Brain microvascular endothelial cell (primary cell): ENCODE measurements at regions not wholly inside any gene's neighbourhood (a gene's known extent, or its start where the extent isn't known, plus 50 kb on each side); places are given as distances from the start of the nearest gene placed in this dataset.

Experiments used
- DNase-seq: peaks from one replicate; pipeline ENCODE4 v3.0.0-alpha.2; 2020
- H3K27ac ChIP-seq: fragments of 250-450 bp; sonication (Bioruptor Pico); 2 replicates; pipeline ENCODE4 v1.5.1; 2020; ENCODE audit warnings: mild to moderate bottlenecking, moderate library complexity
- H3K27me3 ChIP-seq: fragments of 250-450 bp; sonication (Bioruptor Pico); replicated peaks from 2 replicates; pipeline ENCODE4 v1.5.1; 2020; ENCODE audit warnings: mild to moderate bottlenecking
- H3K36me3 ChIP-seq: fragments of 250-450 bp; sonication (Bioruptor Pico); replicated peaks from 2 replicates; pipeline ENCODE4 v1.5.1; 2020; ENCODE audit warnings: mild to moderate bottlenecking
- H3K4me3 ChIP-seq: 2 replicates; pipeline ENCODE4 v1.5.1; 2011; ENCODE audit warnings: low read depth, mild to moderate bottlenecking, control low read depth, low read length, moderate library complexity
- in situ Hi-C: cut with HindIII; loops from 2 replicates; pipeline ENCODE4 v1.10.0; 2017; ENCODE audit warnings: low sequenced_read_pairs, low pct_ligation_motif_present
- TF ChIP-seq, protein P1 (sequence below): IDR thresholded peaks from 2 replicates; pipeline ENCODE4 v1.5.1; 2011; ENCODE audit warnings: low read depth, mild to moderate bottlenecking, moderate library complexity, low read length, control low read depth, inconsistent platforms; ENCODE audit errors: missing control alignments

DNA sequence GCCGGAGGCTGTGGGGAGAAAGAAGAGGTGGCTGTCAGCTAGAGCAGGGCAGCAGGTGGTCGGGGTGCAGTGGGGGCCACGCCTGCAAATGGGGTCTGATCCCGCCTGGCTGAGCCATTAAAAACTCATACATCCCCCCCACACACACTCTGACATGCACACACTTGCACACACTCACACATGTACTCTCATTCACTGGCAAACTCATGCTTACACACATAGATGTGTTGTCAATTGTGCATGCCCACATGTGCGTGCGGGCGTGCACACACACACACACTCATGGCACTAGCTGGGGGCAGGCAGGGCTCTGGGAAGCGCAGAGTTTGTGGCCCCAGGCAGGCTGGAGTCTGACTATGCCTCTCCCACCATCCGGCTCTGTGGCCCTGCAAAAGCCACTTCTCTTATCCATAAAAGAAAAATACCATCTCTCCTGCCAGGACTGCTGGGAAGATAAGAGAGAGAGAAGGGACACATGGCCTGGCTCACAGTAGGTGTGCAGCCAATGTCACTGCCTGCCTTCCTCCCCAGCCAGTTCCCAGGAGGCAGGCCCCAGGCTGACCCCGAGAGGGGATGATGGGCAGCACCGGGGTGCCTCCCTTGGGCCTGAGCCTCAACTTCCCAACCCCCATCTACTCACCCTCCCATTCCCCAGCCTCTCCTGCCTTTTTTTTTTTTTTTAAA lies 163.5 kb upstream of the LINGO1 start:
- Histone ChIP-seq H3K27ac (no peak overlapping the region), H3K4me3 (no peak overlapping the region), H3K36me3 (no peaks in the 10 kb centered on the region), H3K27me3 (no peaks in the 10 kb centered on the region)
- DNase-seq, result no peak
- TF ChIP-seq, protein P1, sequence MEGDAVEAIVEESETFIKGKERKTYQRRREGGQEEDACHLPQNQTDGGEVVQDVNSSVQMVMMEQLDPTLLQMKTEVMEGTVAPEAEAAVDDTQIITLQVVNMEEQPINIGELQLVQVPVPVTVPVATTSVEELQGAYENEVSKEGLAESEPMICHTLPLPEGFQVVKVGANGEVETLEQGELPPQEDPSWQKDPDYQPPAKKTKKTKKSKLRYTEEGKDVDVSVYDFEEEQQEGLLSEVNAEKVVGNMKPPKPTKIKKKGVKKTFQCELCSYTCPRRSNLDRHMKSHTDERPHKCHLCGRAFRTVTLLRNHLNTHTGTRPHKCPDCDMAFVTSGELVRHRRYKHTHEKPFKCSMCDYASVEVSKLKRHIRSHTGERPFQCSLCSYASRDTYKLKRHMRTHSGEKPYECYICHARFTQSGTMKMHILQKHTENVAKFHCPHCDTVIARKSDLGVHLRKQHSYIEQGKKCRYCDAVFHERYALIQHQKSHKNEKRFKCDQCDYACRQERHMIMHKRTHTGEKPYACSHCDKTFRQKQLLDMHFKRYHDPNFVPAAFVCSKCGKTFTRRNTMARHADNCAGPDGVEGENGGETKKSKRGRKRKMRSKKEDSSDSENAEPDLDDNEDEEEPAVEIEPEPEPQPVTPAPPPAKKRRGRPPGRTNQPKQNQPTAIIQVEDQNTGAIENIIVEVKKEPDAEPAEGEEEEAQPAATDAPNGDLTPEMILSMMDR, result no peak
- in situ Hi-C loops, result no loop called here

DNA sequence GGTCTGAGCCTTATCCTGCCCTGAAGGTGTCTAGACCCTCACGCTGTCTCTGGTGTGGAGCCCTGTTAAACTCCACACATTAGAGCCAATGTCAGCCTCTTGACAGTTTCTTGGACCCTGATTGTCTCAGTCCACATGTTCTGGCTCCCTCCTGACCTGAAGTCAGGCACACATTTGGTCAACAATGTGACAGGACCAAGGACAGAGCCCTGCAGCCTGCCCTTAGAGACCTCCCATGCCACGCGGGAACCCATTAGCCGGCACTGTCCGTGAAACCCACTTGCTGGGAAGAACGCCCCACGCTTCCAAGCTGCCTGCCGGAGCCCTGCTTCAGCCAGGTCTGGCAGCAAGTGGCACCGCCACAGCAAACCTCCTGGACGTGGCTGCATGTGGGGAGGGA lies 162.7 kb upstream of the LINGO1 start:
- no peak overlapping the region for H3K4me3 ChIP-seq
- in situ Hi-C loops, result no loop called here
- no peak overlapping the region for H3K27ac ChIP-seq
- TF ChIP-seq, protein P1, result no peak
- DNase-seq, result no peak
- H3K27me3 ChIP-seq, result no peaks in the 10 kb centered on the region
- no peaks in the 10 kb centered on the region for H3K36me3 ChIP-seq

DNA sequence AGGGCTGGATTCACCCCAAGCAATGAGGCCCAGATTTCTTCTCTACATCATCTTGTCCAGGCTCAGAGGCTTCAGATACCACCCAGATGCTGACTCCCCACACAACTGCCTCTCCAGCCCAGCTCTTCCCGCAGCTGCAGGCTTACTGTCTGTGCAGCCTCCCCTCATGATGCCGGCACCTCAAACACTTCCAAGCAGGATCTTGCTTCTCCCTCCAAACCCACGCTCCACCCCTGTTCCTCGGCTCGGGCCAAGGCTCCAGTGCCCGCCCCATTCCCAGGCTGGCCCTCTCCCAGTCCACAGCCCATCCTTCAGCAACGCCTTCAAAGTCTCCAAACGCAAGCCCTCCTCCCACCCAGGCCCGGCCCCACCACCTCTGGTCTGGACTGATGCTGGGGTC lies 159.2 kb upstream of the LINGO1 start:
- Histone ChIP-seq H3K36me3 (no peaks in the 10 kb centered on the region), H3K4me3 (no peak overlapping the region), H3K27me3 (no peaks in the 10 kb centered on the region), H3K27ac (no peak overlapping the region)
- DNase-seq, result no peak
- in situ Hi-C loops, result no loop called here
- TF ChIP-seq, protein P1, result no peak

DNA sequence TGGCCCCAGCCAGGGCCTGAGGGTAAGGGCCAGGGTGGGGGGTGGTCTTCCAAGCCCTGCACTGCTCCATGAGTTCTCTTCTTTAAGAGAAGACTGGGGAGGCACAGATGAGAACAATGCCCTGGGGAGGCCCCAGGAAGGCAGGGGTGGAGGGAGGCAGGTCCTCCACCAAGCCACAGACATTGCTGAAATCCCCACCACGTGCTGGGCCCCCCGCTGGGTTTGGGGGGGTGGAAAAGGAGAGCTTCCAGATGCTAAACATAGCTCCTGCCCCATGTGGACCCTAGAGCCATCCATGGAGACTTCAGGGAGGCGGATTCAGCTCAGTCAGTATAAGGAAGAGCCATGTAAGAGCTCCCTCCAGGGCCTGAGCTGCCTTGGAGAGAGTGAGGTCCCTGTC lies 157.8 kb upstream of the LINGO1 start:
- Histone ChIP-seq H3K27ac (no peak overlapping the region), H3K27me3 (no peaks in the 10 kb centered on the region), H3K4me3 (no peak overlapping the region), H3K36me3 (no peaks in the 10 kb centered on the region)
- in situ Hi-C loops, result no loop called here
- no peak for DNase-seq
- TF ChIP-seq, protein P1, result no peak

DNA sequence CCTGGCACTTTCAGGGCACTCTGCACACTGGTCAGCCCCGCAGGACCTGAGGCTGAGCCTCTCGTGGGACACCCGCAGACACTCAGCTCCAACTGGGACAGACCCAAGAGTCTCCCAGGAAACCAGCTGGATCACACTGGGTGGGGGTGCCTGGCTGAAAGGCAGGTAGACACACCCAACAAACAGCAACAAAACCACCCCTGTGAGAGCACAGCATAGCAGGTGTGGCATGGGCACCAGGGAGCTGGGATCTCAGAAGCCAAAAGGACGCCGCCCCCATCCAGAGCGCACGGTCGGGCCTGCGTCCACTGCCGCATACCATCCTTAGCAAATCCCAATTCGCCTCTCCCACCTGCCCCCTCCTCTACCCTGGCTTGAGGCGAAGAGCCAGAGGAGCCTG lies 154.2 kb upstream of the LINGO1 start:
- H3K27ac ChIP-seq, result no peak overlapping the region
- TF ChIP-seq, protein P1, result no peak
- no peaks in the 10 kb centered on the region for H3K36me3 ChIP-seq
- no peak overlapping the region for H3K4me3 ChIP-seq
- no peaks in the 10 kb centered on the region for H3K27me3 ChIP-seq
- no peak for DNase-seq
- in situ Hi-C loops, result no loop called here

DNA sequence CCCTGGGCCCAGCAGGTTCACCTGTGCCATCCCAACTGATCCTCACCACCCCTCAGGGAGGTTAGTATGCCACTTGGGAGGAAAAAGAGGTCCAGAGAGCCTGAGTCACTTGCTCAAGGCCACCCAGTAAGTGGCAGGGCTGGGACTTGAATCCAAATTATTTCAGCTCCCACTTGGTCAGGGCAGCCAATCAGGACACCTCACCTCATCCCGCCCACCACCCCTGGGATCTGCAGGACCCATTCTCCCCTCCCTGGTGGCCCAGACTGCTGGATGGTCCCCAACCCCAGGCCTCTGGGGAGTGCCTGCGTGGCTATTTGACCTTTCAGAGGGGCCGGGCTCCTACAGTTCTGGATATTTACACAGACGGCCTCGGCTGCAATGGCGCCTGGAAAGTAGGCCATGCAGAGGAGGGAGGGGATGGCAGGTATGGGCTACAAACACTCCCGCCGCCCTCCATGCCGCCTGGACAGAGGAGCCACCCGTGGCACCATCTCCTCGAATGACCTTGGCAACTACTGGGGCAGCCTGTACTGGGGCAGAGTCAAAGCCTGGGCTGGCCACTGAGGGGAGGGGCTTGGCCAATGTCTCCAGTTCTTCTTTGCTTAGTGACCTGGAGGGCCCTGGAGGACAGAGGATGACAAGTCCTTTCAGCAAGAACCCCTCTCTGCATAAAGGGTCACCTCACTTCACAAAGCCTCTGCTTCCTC lies 153.6 kb upstream of the LINGO1 start:
- DNase-seq, result no peak
- Histone ChIP-seq H3K27ac (no peak overlapping the region), H3K4me3 (no peak overlapping the region), H3K36me3 (no peaks in the 10 kb centered on the region), H3K27me3 (no peaks in the 10 kb centered on the region)
- TF ChIP-seq, protein P1, result no peak
- in situ Hi-C loops, result no loop called here
